Glomerular endothelial cell (primary cell): ENCODE measurements at regions not wholly inside any gene's neighbourhood (a gene's known extent, or its start where the extent isn't known, plus 50 kb on each side); places are given as distances from the start of the nearest gene placed in this dataset.

Experiments
- DNase-seq: peaks from one replicate; pipeline ENCODE4 v3.0.0-alpha.2; 2011; ENCODE audit warnings: low read depth, low spot score; ENCODE audit errors: extremely low read depth

GRCh38 chr2:20539776-20540586, 93.1 kb downstream of the RHOB start:
- DNase-seq = no peak

GRCh38 chr2:20540587-20541293, 93.9 kb downstream of the RHOB start:
- DNase-seq = no peak

GRCh38 chr2:20541294-20541640, 94.4 kb downstream of the RHOB start:
- DNase-seq = no peak

GRCh38 chr2:20541651-20542050, 94.8 kb downstream of the RHOB start:
- no peak for DNase-seq

- no peak for DNase-seq
Measured at GRCh38 chr2:20542269-20542668, 95.4 kb downstream of the RHOB start.

- no peak for DNase-seq
Measured at GRCh38 chr2:20542746-20543468, 96.0 kb downstream of the RHOB start.

- no peak for DNase-seq
Measured at GRCh38 chr2:20543469-20544152, 96.7 kb downstream of the RHOB start.

GRCh38 chr2:20544153-20544747, 97.4 kb downstream of the RHOB start:
- DNase-seq = no peak

GRCh38 chr2:20549144-20549543, 101.8 kb downstream of the HS1BP3 start:
- DNase-seq = no peak

- DNase-seq = no peak
Measured at GRCh38 chr2:20549691-20550348, 101.1 kb downstream of the HS1BP3 start.

GRCh38 chr2:20551260-20551944, 99.5 kb downstream of the HS1BP3 start:
- no peak for DNase-seq

GRCh38 chr2:20551945-20552328, 99.0 kb downstream of the HS1BP3 start:
- no peak for DNase-seq

- DNase-seq = no peak
Measured at GRCh38 chr2:20552847-20553246, 98.1 kb downstream of the HS1BP3 start.

- DNase-seq = no peak
Measured at GRCh38 chr2:20553580-20553979, 97.3 kb downstream of the HS1BP3 start.

- DNase-seq = no peak
Measured at GRCh38 chr2:20555954-20556353, 94.9 kb downstream of the HS1BP3 start.

GRCh38 chr2:20556756-20557155, 94.1 kb downstream of the HS1BP3 start:
- no peak for DNase-seq

GRCh38 chr2:20557226-20557625, 93.7 kb downstream of the HS1BP3 start:
- DNase-seq = no peak

GRCh38 chr2:20557635-20558034, 93.3 kb downstream of the HS1BP3 start:
- DNase-seq = no peak

GRCh38 chr2:20558391-20559150, 92.3 kb downstream of the HS1BP3 start:
- DNase-seq = no peak
